ENCODE measurements at regions not wholly inside any gene's neighbourhood (a gene's known extent, or its start where the extent isn't known, plus 50 kb on each side); places are given as distances from the start of the nearest gene placed in this dataset.

GRCh38 chr2:14684516-14684915, 52.0 kb downstream of the LRATD1 start:
- DNase-seq, result no peak

GRCh38 chr2:14690926-14691325, 58.4 kb downstream of the LRATD1 start:
- DNase-seq, result no peak

GRCh38 chr2:14693874-14694273, 61.4 kb downstream of the LRATD1 start:
- no peak for DNase-seq

GRCh38 chr2:14700753-14701152, 68.2 kb downstream of the LRATD1 start:
- no peak for DNase-seq

GRCh38 chr2:14702258-14702657, 69.7 kb downstream of the LRATD1 start:
- DNase-seq, result no peak

- no peak for DNase-seq
Observed at GRCh38 chr2:14706201-14706600, 73.7 kb downstream of the LRATD1 start.

GRCh38 chr2:14712111-14712510, 79.6 kb downstream of the LRATD1 start:
- no peak for DNase-seq

- DNase-seq, result no peak
Observed at GRCh38 chr2:14713248-14713647, 80.7 kb downstream of the LRATD1 start.

GRCh38 chr2:14715600-14715999, 83.1 kb downstream of the LRATD1 start:
- no peak for DNase-seq

- no peak for DNase-seq
Observed at GRCh38 chr2:14716319-14716718, 83.8 kb downstream of the LRATD1 start.

GRCh38 chr2:14717131-14717530, 84.6 kb downstream of the LRATD1 start:
- no peak for DNase-seq

GRCh38 chr2:14720319-14720718, 87.8 kb downstream of the LRATD1 start:
- no peak for DNase-seq

GRCh38 chr2:14720739-14721138, 88.2 kb downstream of the LRATD1 start:
- DNase-seq, result no peak

- DNase-seq, result no peak
Observed at GRCh38 chr2:14722904-14723570, 90.5 kb downstream of the LRATD1 start.

- DNase-seq, result no peak
Observed at GRCh38 chr2:14723684-14724083, 91.2 kb downstream of the LRATD1 start.

GRCh38 chr2:14735696-14736095, 103.2 kb downstream of the LRATD1 start:
- DNase-seq, result no peak

GRCh38 chr2:14737201-14737600, 104.7 kb downstream of the LRATD1 start:
- DNase-seq, result no peak

- DNase-seq, result no peak
Observed at GRCh38 chr2:14743861-14744260, 111.3 kb downstream of the LRATD1 start.

GRCh38 chr2:14745288-14746076, 113.0 kb downstream of the LRATD1 start:
- no peak for DNase-seq

- DNase-seq, result no peak
Observed at GRCh38 chr2:14746133-14746532, 113.6 kb downstream of the LRATD1 start.

- DNase-seq, result no peak
Observed at GRCh38 chr2:14747447-14747846, 114.9 kb downstream of the LRATD1 start.

GRCh38 chr2:14749884-14750283, 117.4 kb downstream of the LRATD1 start:
- DNase-seq, result no peak

GRCh38 chr2:14750433-14750832, 117.9 kb downstream of the LRATD1 start:
- no peak for DNase-seq

- no peak for DNase-seq
Observed at GRCh38 chr2:14751581-14751980, 119.1 kb downstream of the LRATD1 start.

GRCh38 chr2:14752295-14752694, 119.8 kb downstream of the LRATD1 start:
- DNase-seq, result no peak
